CD14-positive monocyte (primary cell): ENCODE measurements at regions not wholly inside any gene's neighbourhood (a gene's known extent, or its start where the extent isn't known, plus 50 kb on each side); places are given as distances from the start of the nearest gene placed in this dataset.
A peak's percentile ranks its signal among the peaks of the same experiment; 100 is the strongest.

Source experiments
- DNase-seq, 3 donors: peaks; one replicate each; pipeline ENCODE4 v3.0.0-alpha.2; 2011 to 2022
- H2AFZ ChIP-seq: 2 replicates; pipeline ENCODE4 v1.6.0; 2012; ENCODE audit warnings: mild to moderate bottlenecking, low read depth, low read length, inconsistent platforms; ENCODE audit not compliant: insufficient read depth, poor library complexity, severe bottlenecking
- H3K27ac ChIP-seq, 2 donors: 1 replicate in 1 of 2; 2 replicates in 1 of 2; pipeline ENCODE4 v1.5.1; 2012 to 2013; ENCODE audit warnings: low read length in 2 of 2, control low read depth in 1 of 2, inconsistent platforms in 1 of 2, low read depth in 1 of 2, mild to moderate bottlenecking in 1 of 2
- H3K27me3 ChIP-seq, 2 donors: one replicate each; pipeline versions ENCODE4 v1.6.0 to v1.6.1; 2011 to 2013; ENCODE audit warnings: low read length in 2 of 2; ENCODE audit not compliant: control insufficient read depth in 2 of 2, insufficient read depth in 2 of 2
- H3K36me3 ChIP-seq, 2 donors: replicated peaks in 1 of 2; 1 replicate in 1 of 2; 2 replicates in 1 of 2; pipeline versions ENCODE4 v1.5.1 to v1.6.1; 2012 to 2013; ENCODE audit warnings: low read length in 2 of 2, control low read depth in 1 of 2, inconsistent platforms in 1 of 2, mild to moderate bottlenecking in 1 of 2; ENCODE audit not compliant: insufficient read depth in 2 of 2, control insufficient read depth in 1 of 2
- H3K4me1 ChIP-seq, 2 donors: 1 replicate in 1 of 2; 2 replicates in 1 of 2; pipeline versions ENCODE4 v1.5.1 to v1.6.1; 2012 to 2013; ENCODE audit warnings: low read length in 2 of 2, control low read depth in 1 of 2, inconsistent platforms in 1 of 2, mild to moderate bottlenecking in 1 of 2, moderate library complexity in 1 of 2; ENCODE audit not compliant: insufficient read depth in 2 of 2, control insufficient read depth in 1 of 2
- H3K4me2 ChIP-seq: replicated peaks from 2 replicates; pipeline ENCODE3; 2012; ENCODE audit warnings: low read length, moderate library complexity, mild to moderate bottlenecking; ENCODE audit not compliant: poor library complexity, severe bottlenecking; ENCODE audit errors: extremely low read depth
- H3K4me3 ChIP-seq, 3 experiments: fragments of 200-600 bp in 1 of 3; sonication (generic) in 1 of 3; replicated peaks in 1 of 3; 1 replicate in 2 of 3; 2 replicates in 1 of 3; pipeline ENCODE4 v1.5.1; 2011 to 2013; ENCODE audit warnings: low read length in 3 of 3, mild to moderate bottlenecking in 3 of 3, control low read depth in 2 of 3, low read depth in 2 of 3, inconsistent platforms in 1 of 3, moderate library complexity in 1 of 3
- H3K79me2 ChIP-seq: 2 replicates; pipeline ENCODE4 v1.6.0; 2012; ENCODE audit warnings: mild to moderate bottlenecking, control low read depth, inconsistent platforms, low read length, moderate library complexity; ENCODE audit not compliant: insufficient read depth
- H3K9ac ChIP-seq: 2 replicates; pipeline ENCODE4 v1.6.0; 2017; ENCODE audit warnings: low read length, mild to moderate bottlenecking; ENCODE audit not compliant: insufficient read depth, poor library complexity, severe bottlenecking
- H3K9me3 ChIP-seq, 2 donors: replicated peaks in 1 of 2; 1 replicate in 1 of 2; 2 replicates in 1 of 2; pipeline versions ENCODE4 v1.5.1 to v1.6.1; 2012 to 2013; ENCODE audit warnings: low read length in 2 of 2, control low read depth in 1 of 2; ENCODE audit not compliant: control insufficient read depth in 1 of 2, insufficient read depth in 1 of 2
- H4K20me1 ChIP-seq: 2 replicates; pipeline ENCODE4 v1.6.0; 2012; ENCODE audit warnings: mild to moderate bottlenecking, low read length, control low read depth, moderate library complexity; ENCODE audit not compliant: insufficient read depth
- H3K27ac Mint-ChIP-seq, 7 donors: one replicate each; pipeline ENCODE4 v1.8.0; 2020; ENCODE audit warnings: mild to moderate bottlenecking in 7 of 7, mixed read lengths in 7 of 7, moderate library complexity in 6 of 7, inconsistent platforms in 2 of 7
- H3K27me3 Mint-ChIP-seq, 3 donors: one replicate each; pipeline ENCODE4 v1.8.0; 2021 to 2022; ENCODE audit warnings: low read depth in 3 of 3, mild to moderate bottlenecking in 3 of 3, mixed read lengths in 3 of 3, moderate library complexity in 3 of 3, inconsistent platforms in 1 of 3
- H3K36me3 Mint-ChIP-seq, 2 donors: one replicate each; pipeline ENCODE4 v1.8.0; 2020; ENCODE audit warnings: mixed read lengths in 2 of 2, inconsistent platforms in 1 of 2, mild to moderate bottlenecking in 1 of 2
- H3K4me1 Mint-ChIP-seq: one replicate; pipeline ENCODE4 v1.8.0; 2020; ENCODE audit warnings: mild to moderate bottlenecking, mixed read lengths
- H3K4me3 Mint-ChIP-seq, 2 donors: one replicate each; pipeline ENCODE4 v1.8.0; 2020; ENCODE audit warnings: mild to moderate bottlenecking in 2 of 2, mixed read lengths in 2 of 2, moderate library complexity in 1 of 2
- H3K9me3 Mint-ChIP-seq, 7 donors: one replicate each; pipeline ENCODE4 v1.8.0; 2020 to 2022; ENCODE audit warnings: mixed read lengths in 7 of 7, mild to moderate bottlenecking in 6 of 7, moderate library complexity in 6 of 7, inconsistent platforms in 2 of 7
- WGBS: methylation state at CpG from one replicate; pipeline ENCODE4 v1.1.5; 2013; ENCODE audit warnings: missing lambda C conversion rate; ENCODE audit not compliant: insufficient coverage; 5-methylcytosine and 5-hydroxymethylcytosine counted together
- intact Hi-C, 2 donors: fragments of 100-400 bp; cut with micrococcal nuclease; formaldehyde crosslinking; loops; one replicate each; pipeline versions ENCODE4 v1.15.0 to v1.15.1; 2023
- TF ChIP-seq, protein P1 (sequence below): fragments of 200-600 bp; IDR thresholded peaks from one replicate; pipeline ENCODE4 v1.8.0; 2022; ENCODE audit warnings: antibody characterized with exemption, mild to moderate bottlenecking

DNA sequence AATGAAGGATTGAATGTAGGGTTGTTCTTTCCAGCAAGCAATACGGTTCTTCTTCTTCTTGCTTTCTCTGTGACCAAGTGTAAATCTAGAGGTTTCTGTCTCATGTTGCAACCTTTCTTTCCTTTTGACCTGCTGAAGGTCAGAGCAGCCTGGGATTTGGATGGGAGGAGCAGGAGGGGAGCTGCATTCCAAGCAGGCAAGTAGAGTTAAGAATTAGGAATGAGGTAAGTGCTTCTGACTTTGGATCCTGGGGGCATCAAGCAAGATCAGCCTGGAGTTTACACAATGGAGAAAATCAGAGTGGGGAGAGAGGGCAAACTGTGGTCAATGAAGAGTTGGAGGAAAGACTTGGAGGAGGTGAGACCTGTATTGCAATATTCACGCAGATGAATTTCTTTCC, 225.6 kb upstream of the ZBED5 start:
- Mint-ChIP-seq H3K27me3 (peaks cover 0 to 15% (median 7%) of the 10 kb centered on the region in 3 donors), H3K9me3 (peaks cover 0 to 5% (median 1%) of the 10 kb centered on the region in 7 donors), H3K27ac (peak overlapping the region in 1 of 7 donors; percentile 52), H3K4me3 (no peak overlapping the region), H3K36me3 (no peaks in the 10 kb centered on the region), H3K4me1 (no peaks in the 10 kb centered on the region)
- DNase-seq, result no peak
- WGBS, result 83% methylated on average over 1 of the region's 2 CpGs
- Histone ChIP-seq H3K4me2 (no peak overlapping the region), H3K27ac (no peak overlapping the region), H2AFZ (no peak overlapping the region), H4K20me1 (no peaks in the 10 kb centered on the region), H3K27me3 (no peaks in the 10 kb centered on the region), H3K79me2 (no peaks in the 10 kb centered on the region), H3K9ac (no peak overlapping the region), H3K36me3 (no peaks in the 10 kb centered on the region), H3K4me1 (no peaks in the 10 kb centered on the region), H3K4me3 (no peak overlapping the region), H3K9me3 (no peaks in the 10 kb centered on the region)
- intact Hi-C loops, result no loop called here
- TF ChIP-seq, protein P1, sequence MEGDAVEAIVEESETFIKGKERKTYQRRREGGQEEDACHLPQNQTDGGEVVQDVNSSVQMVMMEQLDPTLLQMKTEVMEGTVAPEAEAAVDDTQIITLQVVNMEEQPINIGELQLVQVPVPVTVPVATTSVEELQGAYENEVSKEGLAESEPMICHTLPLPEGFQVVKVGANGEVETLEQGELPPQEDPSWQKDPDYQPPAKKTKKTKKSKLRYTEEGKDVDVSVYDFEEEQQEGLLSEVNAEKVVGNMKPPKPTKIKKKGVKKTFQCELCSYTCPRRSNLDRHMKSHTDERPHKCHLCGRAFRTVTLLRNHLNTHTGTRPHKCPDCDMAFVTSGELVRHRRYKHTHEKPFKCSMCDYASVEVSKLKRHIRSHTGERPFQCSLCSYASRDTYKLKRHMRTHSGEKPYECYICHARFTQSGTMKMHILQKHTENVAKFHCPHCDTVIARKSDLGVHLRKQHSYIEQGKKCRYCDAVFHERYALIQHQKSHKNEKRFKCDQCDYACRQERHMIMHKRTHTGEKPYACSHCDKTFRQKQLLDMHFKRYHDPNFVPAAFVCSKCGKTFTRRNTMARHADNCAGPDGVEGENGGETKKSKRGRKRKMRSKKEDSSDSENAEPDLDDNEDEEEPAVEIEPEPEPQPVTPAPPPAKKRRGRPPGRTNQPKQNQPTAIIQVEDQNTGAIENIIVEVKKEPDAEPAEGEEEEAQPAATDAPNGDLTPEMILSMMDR, result no peak

DNA sequence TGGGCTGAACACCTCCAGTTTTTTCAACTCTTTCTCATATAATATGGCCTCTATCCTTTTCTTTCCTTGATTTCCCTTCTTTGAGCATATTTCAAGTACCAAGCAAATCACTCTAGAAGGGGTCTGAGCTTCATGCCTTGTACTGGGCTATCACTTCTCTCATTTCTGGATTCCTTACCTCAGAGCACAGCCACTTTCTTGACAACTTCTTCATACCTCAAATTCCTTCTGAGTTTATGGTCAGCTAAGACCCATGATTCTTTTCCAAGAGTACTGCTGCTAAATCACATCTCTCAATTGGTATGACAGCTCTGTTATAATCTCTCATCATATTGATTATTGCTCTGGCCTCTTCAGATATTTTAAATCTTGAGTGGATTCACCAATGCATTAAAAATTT, 224.8 kb upstream of the ZBED5 start:
- Histone ChIP-seq H4K20me1 (no peaks in the 10 kb centered on the region), H2AFZ (no peak overlapping the region), H3K9me3 (no peaks in the 10 kb centered on the region), H3K79me2 (no peaks in the 10 kb centered on the region), H3K9ac (no peak overlapping the region), H3K4me1 (no peaks in the 10 kb centered on the region), H3K36me3 (no peaks in the 10 kb centered on the region), H3K27ac (no peak overlapping the region), H3K4me3 (no peak overlapping the region), H3K27me3 (no peaks in the 10 kb centered on the region), H3K4me2 (no peak overlapping the region)
- intact Hi-C loops, result no loop called here
- Mint-ChIP-seq H3K36me3 (no peaks in the 10 kb centered on the region), H3K27ac (no peak overlapping the region), H3K9me3 (peaks cover 0 to 2% (median 0%) of the 10 kb centered on the region in 7 donors), H3K27me3 (peaks cover 0 to 15% (median 7%) of the 10 kb centered on the region in 3 donors), H3K4me3 (no peak overlapping the region), H3K4me1 (no peaks in the 10 kb centered on the region)
- TF ChIP-seq, protein P1, result no peak
- no peak for DNase-seq
